ENCODE measurements at regions not wholly inside any gene's neighbourhood (a gene's known extent, or its start where the extent isn't known, plus 50 kb on each side); places are given as distances from the start of the nearest gene placed in this dataset.

DNA sequence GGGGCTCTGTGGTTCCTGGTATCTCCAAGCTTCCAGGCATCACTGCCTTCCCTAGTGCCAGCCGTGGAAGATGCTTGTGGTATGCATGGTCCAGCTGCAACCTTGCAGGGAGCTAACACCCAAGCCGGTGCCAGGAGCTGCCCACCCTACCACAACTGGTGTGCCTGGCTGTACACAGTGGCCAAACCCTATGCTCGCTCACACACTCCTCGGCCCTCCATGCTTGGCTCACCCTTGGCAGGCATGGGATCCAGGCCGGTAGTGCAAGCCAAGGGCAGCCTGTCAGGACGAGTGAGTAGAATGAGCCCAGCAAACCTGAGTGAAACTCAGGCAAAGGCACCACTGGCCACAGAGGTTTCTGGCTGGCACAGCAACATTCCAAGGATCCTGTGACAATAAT lies 1676.0 kb downstream of the SLITRK1 start:
- Histone ChIP-seq H3K4me3 (replicated peaks; ENCODE audit: insufficient read depth, low read length) (no peak overlapping the region), H3K27me3 (ENCODE audit: insufficient read depth, poor library complexity, severe bottlenecking) (no peaks in the 10 kb centered on the region)

DNA sequence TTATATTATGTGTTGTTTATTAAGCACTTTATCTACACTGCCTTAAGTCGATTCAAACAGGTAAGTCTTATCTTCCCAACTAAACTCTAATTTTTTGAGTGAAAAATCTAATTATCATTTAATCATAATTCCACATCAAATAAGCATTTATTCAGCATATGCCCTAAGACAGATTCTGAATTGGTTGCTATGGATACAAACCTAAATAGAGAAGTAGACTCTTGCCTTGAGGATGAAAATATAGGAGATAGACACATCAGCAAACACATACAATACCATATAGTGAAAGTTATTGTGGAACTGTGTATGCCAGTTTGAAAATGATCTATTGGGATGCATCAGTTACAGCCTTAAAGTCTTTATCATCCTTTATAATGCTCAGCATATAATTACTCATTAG lies 1679.9 kb downstream of the SLITRK1 start:
- no peak overlapping the region for H3K4me3 ChIP-seq (replicated peaks; ENCODE audit: insufficient read depth, low read length)
- DNase-seq (ENCODE audit: low read depth in 1 of 2, low spot score in 1 of 2) = no peak
- H3K27me3 ChIP-seq (ENCODE audit: insufficient read depth, poor library complexity, severe bottlenecking) = no peaks in the 10 kb centered on the region
- TF ChIP-seq SPI1 (IDR thresholded peaks at IDR 0.05; ENCODE audit: borderline replicate concordance, low read depth) (no peak), POLR2AphosphoS5 (IDR thresholded peaks at IDR 0.05; ENCODE audit: low read depth) (no peak), GABPA (IDR thresholded peaks at IDR 0.05; ENCODE audit: low read depth) (no peak)
- TF ChIP-seq, protein P1, sequence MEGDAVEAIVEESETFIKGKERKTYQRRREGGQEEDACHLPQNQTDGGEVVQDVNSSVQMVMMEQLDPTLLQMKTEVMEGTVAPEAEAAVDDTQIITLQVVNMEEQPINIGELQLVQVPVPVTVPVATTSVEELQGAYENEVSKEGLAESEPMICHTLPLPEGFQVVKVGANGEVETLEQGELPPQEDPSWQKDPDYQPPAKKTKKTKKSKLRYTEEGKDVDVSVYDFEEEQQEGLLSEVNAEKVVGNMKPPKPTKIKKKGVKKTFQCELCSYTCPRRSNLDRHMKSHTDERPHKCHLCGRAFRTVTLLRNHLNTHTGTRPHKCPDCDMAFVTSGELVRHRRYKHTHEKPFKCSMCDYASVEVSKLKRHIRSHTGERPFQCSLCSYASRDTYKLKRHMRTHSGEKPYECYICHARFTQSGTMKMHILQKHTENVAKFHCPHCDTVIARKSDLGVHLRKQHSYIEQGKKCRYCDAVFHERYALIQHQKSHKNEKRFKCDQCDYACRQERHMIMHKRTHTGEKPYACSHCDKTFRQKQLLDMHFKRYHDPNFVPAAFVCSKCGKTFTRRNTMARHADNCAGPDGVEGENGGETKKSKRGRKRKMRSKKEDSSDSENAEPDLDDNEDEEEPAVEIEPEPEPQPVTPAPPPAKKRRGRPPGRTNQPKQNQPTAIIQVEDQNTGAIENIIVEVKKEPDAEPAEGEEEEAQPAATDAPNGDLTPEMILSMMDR (IDR thresholded peaks at IDR 0.05; ENCODE audit: insufficient read depth, low read length) = no peak
- TF ChIP-seq, protein P2, sequence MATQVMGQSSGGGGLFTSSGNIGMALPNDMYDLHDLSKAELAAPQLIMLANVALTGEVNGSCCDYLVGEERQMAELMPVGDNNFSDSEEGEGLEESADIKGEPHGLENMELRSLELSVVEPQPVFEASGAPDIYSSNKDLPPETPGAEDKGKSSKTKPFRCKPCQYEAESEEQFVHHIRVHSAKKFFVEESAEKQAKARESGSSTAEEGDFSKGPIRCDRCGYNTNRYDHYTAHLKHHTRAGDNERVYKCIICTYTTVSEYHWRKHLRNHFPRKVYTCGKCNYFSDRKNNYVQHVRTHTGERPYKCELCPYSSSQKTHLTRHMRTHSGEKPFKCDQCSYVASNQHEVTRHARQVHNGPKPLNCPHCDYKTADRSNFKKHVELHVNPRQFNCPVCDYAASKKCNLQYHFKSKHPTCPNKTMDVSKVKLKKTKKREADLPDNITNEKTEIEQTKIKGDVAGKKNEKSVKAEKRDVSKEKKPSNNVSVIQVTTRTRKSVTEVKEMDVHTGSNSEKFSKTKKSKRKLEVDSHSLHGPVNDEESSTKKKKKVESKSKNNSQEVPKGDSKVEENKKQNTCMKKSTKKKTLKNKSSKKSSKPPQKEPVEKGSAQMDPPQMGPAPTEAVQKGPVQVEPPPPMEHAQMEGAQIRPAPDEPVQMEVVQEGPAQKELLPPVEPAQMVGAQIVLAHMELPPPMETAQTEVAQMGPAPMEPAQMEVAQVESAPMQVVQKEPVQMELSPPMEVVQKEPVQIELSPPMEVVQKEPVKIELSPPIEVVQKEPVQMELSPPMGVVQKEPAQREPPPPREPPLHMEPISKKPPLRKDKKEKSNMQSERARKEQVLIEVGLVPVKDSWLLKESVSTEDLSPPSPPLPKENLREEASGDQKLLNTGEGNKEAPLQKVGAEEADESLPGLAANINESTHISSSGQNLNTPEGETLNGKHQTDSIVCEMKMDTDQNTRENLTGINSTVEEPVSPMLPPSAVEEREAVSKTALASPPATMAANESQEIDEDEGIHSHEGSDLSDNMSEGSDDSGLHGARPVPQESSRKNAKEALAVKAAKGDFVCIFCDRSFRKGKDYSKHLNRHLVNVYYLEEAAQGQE (IDR thresholded peaks at IDR 0.05; ENCODE audit: insufficient replicate concordance, low read depth) = no peak
- no peak overlapping the region for H3K27ac ChIP-seq (replicated peaks)

More for the DNA sequence above, 1676.0 kb downstream of the SLITRK1 start:
- H3K27ac ChIP-seq (replicated peaks) = no peak overlapping the region
- DNase-seq (ENCODE audit: low read depth in 1 of 2, low spot score in 1 of 2) = no peak
- TF ChIP-seq SPI1 (IDR thresholded peaks at IDR 0.05; ENCODE audit: borderline replicate concordance, low read depth) = no peak
- TF ChIP-seq, protein P2 (IDR thresholded peaks at IDR 0.05; ENCODE audit: insufficient replicate concordance, low read depth) = no peak
- no peak for TF ChIP-seq GABPA (IDR thresholded peaks at IDR 0.05; ENCODE audit: low read depth)
- TF ChIP-seq, protein P1 (IDR thresholded peaks at IDR 0.05; ENCODE audit: insufficient read depth, low read length) = no peak
- no peak for TF ChIP-seq POLR2AphosphoS5 (IDR thresholded peaks at IDR 0.05; ENCODE audit: low read depth)

DNA sequence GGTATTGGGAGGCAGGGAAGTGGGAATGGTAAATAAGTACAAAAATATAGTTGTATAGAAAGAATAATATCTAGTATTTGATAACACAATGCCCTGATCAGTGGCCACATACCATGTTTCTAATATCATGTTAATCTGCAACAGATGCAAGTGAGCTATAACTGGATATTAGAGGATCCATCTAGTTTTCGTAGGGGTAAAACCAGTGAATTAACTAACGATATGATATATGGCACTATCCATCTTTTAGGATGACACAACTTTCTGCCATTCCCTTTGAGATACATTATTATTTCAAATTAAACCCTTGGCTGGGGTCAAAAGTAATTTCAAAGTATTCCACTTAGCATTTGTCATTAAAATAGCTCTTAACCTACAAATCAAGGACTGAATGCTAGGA lies 1686.2 kb downstream of the SLITRK1 start:
- no peak for TF ChIP-seq SPI1 (IDR thresholded peaks at IDR 0.05; ENCODE audit: borderline replicate concordance, low read depth)
- TF ChIP-seq POLR2AphosphoS5 (IDR thresholded peaks at IDR 0.05; ENCODE audit: low read depth) = no peak
- no peak for TF ChIP-seq GABPA (IDR thresholded peaks at IDR 0.05; ENCODE audit: low read depth)
- TF ChIP-seq, protein P1 (IDR thresholded peaks at IDR 0.05; ENCODE audit: insufficient read depth, low read length) = no peak
- TF ChIP-seq, protein P2 (IDR thresholded peaks at IDR 0.05; ENCODE audit: insufficient replicate concordance, low read depth) = no peak
- Histone ChIP-seq H3K27ac (replicated peaks) (no peak overlapping the region), H3K4me3 (replicated peaks; ENCODE audit: insufficient read depth, low read length) (no peak overlapping the region), H3K27me3 (ENCODE audit: insufficient read depth, poor library complexity, severe bottlenecking) (no peaks in the 10 kb centered on the region)
- no peak for DNase-seq (ENCODE audit: low read depth in 1 of 2, low spot score in 1 of 2)

Data from HL-60 (cell line).